Stimulated activated CD8-positive, alpha-beta memory T cell treated with anti-CD3 and anti-CD28 coated beads, Interleukin-4, amount 100 ng/mL, for 24 hours (primary cell): ENCODE measurements at regions not wholly inside any gene's neighbourhood (a gene's known extent, or its start where the extent isn't known, plus 50 kb on each side); places are given as distances from the start of the nearest gene placed in this dataset.

ENCODE experiments used
- DNase-seq: peaks from one replicate; pipeline ENCODE4 v3.0.0-alpha.2; 2020; ENCODE audit warnings: low read depth

GRCh38 chr18:51399491-51400122 lies 202.1 kb upstream of the MEX3C start:
- DNase-seq = no peak

- no peak for DNase-seq
Observed at GRCh38 chr18:51400721-51401120, 203.2 kb upstream of the MEX3C start.

- no peak for DNase-seq
Observed at GRCh38 chr18:51401912-51402311, 204.4 kb upstream of the MEX3C start.

- no peak for DNase-seq
Observed at GRCh38 chr18:51404620-51405019, 207.1 kb upstream of the MEX3C start.

- DNase-seq = no peak
Observed at GRCh38 chr18:51405683-51406477, 208.4 kb upstream of the MEX3C start.

- DNase-seq = no peak
Observed at GRCh38 chr18:51417643-51418483, 220.4 kb upstream of the MEX3C start.

GRCh38 chr18:51425475-51425874 lies 228.0 kb upstream of the MEX3C start:
- no peak for DNase-seq

- DNase-seq = no peak
Observed at GRCh38 chr18:51425889-51426288, 228.4 kb upstream of the MEX3C start.

- DNase-seq = no peak
Observed at GRCh38 chr18:51426996-51427395, 229.5 kb upstream of the MEX3C start.

GRCh38 chr18:51429644-51430043 lies 232.2 kb upstream of the MEX3C start:
- no peak for DNase-seq

GRCh38 chr18:51430538-51430937 lies 233.1 kb upstream of the MEX3C start:
- no peak for DNase-seq

GRCh38 chr18:51433296-51433695 lies 235.8 kb upstream of the MEX3C start:
- DNase-seq = no peak

- no peak for DNase-seq
Observed at GRCh38 chr18:51433881-51434280, 236.4 kb upstream of the MEX3C start.

GRCh38 chr18:51437280-51438271 lies 240.1 kb upstream of the MEX3C start:
- DNase-seq = no peak

GRCh38 chr18:51438797-51439350 lies 241.4 kb upstream of the MEX3C start:
- no peak for DNase-seq

GRCh38 chr18:51442012-51442411 lies 244.5 kb upstream of the MEX3C start:
- DNase-seq = no peak

- no peak for DNase-seq
Observed at GRCh38 chr18:51446571-51447210, 249.2 kb upstream of the MEX3C start.

GRCh38 chr18:51447351-51448342 lies 250.2 kb upstream of the MEX3C start:
- no peak for DNase-seq

GRCh38 chr18:51448949-51449348 lies 251.5 kb upstream of the MEX3C start:
- DNase-seq = no peak
